ENCODE measurements at regions not wholly inside any gene's neighbourhood (a gene's known extent, or its start where the extent isn't known, plus 50 kb on each side); places are given as distances from the start of the nearest gene placed in this dataset.
"Not testable (repeated sequence)": the region's sequence is repeated elsewhere in the genome, so short reads cannot be mapped to it uniquely, and the experiment has no call there.

- H3K9me3 Mint-ChIP-seq (ENCODE audit: unreplicated experiment) = no peaks in the 10 kb centered on the region
- no peaks in the 10 kb centered on the region for H3K27me3 Mint-ChIP-seq (ENCODE audit: unreplicated experiment)
- no peak overlapping the region for H3K27ac Mint-ChIP-seq (ENCODE audit: unreplicated experiment)
- DNase-seq (ENCODE audit: low spot score) = no peak
- H3K36me3 Mint-ChIP-seq (ENCODE audit: low read depth, unreplicated experiment) = no peaks in the 10 kb centered on the region
- no peaks in the 10 kb centered on the region for H3K4me1 Mint-ChIP-seq (ENCODE audit: unreplicated experiment)
- H3K4me3 Mint-ChIP-seq (ENCODE audit: unreplicated experiment) = no peak overlapping the region
- no peak for TF ChIP-seq CTCF (IDR thresholded peaks at IDR 0.05; ENCODE audit: unreplicated experiment)
Measured at GRCh38 chr19:30288911-30289310, 83.3 kb upstream of the ZNF536 start.

- Mint-ChIP-seq H3K4me1 (ENCODE audit: unreplicated experiment) (no peaks in the 10 kb centered on the region), H3K4me3 (ENCODE audit: unreplicated experiment) (no peak overlapping the region), H3K36me3 (ENCODE audit: low read depth, unreplicated experiment) (no peaks in the 10 kb centered on the region), H3K27ac (ENCODE audit: unreplicated experiment) (no peak overlapping the region), H3K9me3 (ENCODE audit: unreplicated experiment) (no peaks in the 10 kb centered on the region), H3K27me3 (ENCODE audit: unreplicated experiment) (no peaks in the 10 kb centered on the region)
- no peak for TF ChIP-seq CTCF (IDR thresholded peaks at IDR 0.05; ENCODE audit: unreplicated experiment)
- no peak for DNase-seq (ENCODE audit: low spot score)
Measured at GRCh38 chr19:30289336-30289735, 82.8 kb upstream of the ZNF536 start.

- not testable (repeated sequence) for H3K4me1 Mint-ChIP-seq (ENCODE audit: unreplicated experiment); H3K4me3 Mint-ChIP-seq (ENCODE audit: unreplicated experiment); H3K27me3 Mint-ChIP-seq (ENCODE audit: unreplicated experiment); H3K36me3 Mint-ChIP-seq (ENCODE audit: low read depth, unreplicated experiment); DNase-seq (ENCODE audit: low spot score); H3K9me3 Mint-ChIP-seq (ENCODE audit: unreplicated experiment); H3K27ac Mint-ChIP-seq (ENCODE audit: unreplicated experiment)
Measured at GRCh38 chr19:30290805-30291204, 81.4 kb upstream of the ZNF536 start.

GRCh38 chr19:30293051-30293785 is 79.0 kb upstream of the ZNF536 start:
- H3K4me1 Mint-ChIP-seq (ENCODE audit: unreplicated experiment) = no peaks in the 10 kb centered on the region
- peaks cover 4% of the 10 kb centered on the region for H3K27me3 Mint-ChIP-seq (ENCODE audit: unreplicated experiment)
- no peaks in the 10 kb centered on the region for H3K9me3 Mint-ChIP-seq (ENCODE audit: unreplicated experiment)
- no peak for DNase-seq (ENCODE audit: low spot score)
- H3K27ac Mint-ChIP-seq (ENCODE audit: unreplicated experiment) = no peak overlapping the region
- no peak overlapping the region for H3K4me3 Mint-ChIP-seq (ENCODE audit: unreplicated experiment)
- no peak for TF ChIP-seq CTCF (IDR thresholded peaks at IDR 0.05; ENCODE audit: unreplicated experiment)
- H3K36me3 Mint-ChIP-seq (ENCODE audit: low read depth, unreplicated experiment) = no peaks in the 10 kb centered on the region

GRCh38 chr19:30297969-30298368 is 74.2 kb upstream of the ZNF536 start:
- no peaks in the 10 kb centered on the region for H3K9me3 Mint-ChIP-seq (ENCODE audit: unreplicated experiment)
- TF ChIP-seq CTCF (IDR thresholded peaks at IDR 0.05; ENCODE audit: unreplicated experiment) = no peak
- no peak for DNase-seq (ENCODE audit: low spot score)
- H3K27me3 Mint-ChIP-seq (ENCODE audit: unreplicated experiment) = peaks cover 4% of the 10 kb centered on the region
- H3K4me1 Mint-ChIP-seq (ENCODE audit: unreplicated experiment) = no peaks in the 10 kb centered on the region
- H3K36me3 Mint-ChIP-seq (ENCODE audit: low read depth, unreplicated experiment) = no peaks in the 10 kb centered on the region
- H3K4me3 Mint-ChIP-seq (ENCODE audit: unreplicated experiment) = no peak overlapping the region
- no peak overlapping the region for H3K27ac Mint-ChIP-seq (ENCODE audit: unreplicated experiment)
